MM.1S (cell line): ENCODE measurements at regions not wholly inside any gene's neighbourhood (a gene's known extent, or its start where the extent isn't known, plus 50 kb on each side); places are given as distances from the start of the nearest gene placed in this dataset.

Experiments used
- DNase-seq: peaks from one replicate; pipeline ENCODE4 v3.0.0-alpha.2; 2015
- H2AFZ ChIP-seq: fragments of 300-600 bp; sonication (generic); 2 replicates; pipeline ENCODE4 v1.6.0; 2016; ENCODE audit warnings: antibody characterized with exemption, low read length
- H3F3A ChIP-seq: fragments of 300-600 bp; sonication (generic); 2 replicates; pipeline ENCODE4 v1.6.1; 2016; ENCODE audit warnings: mild to moderate bottlenecking, antibody characterized with exemption, low read length, moderate library complexity, mixed read lengths; ENCODE audit not compliant: insufficient read depth
- H3K27ac ChIP-seq: fragments of 300-600 bp; sonication (generic); 2 replicates; pipeline ENCODE4 v1.5.1; 2016; ENCODE audit warnings: mild to moderate bottlenecking, low read length
- H3K27me3 ChIP-seq: fragments of 300-600 bp; sonication (generic); replicated peaks from 2 replicates; pipeline ENCODE4 v1.6.0; 2016; ENCODE audit warnings: low read length; ENCODE audit not compliant: insufficient read depth
- H3K36me3 ChIP-seq: fragments of 300-600 bp; sonication (generic); replicated peaks from 2 replicates; pipeline ENCODE4 v1.6.1; 2016; ENCODE audit warnings: mild to moderate bottlenecking, low read length, mixed read lengths; ENCODE audit not compliant: insufficient read depth
- H3K4me1 ChIP-seq: fragments of 300-600 bp; sonication (generic); 2 replicates; pipeline ENCODE4 v1.6.1; 2016; ENCODE audit warnings: low read length, mixed read lengths
- H3K4me2 ChIP-seq: fragments of 300-600 bp; sonication (generic); 2 replicates; pipeline ENCODE4 v1.6.0; 2016; ENCODE audit warnings: low read depth, low read length
- H3K4me3 ChIP-seq: fragments of 300-600 bp; sonication (generic); 2 replicates; pipeline ENCODE4 v1.5.1; 2016; ENCODE audit warnings: low read length, mixed read lengths
- H3K79me2 ChIP-seq: fragments of 300-600 bp; sonication (generic); 2 replicates; pipeline ENCODE4 v1.6.1; 2016; ENCODE audit warnings: mixed run types, low read length, mixed read lengths
- H3K9ac ChIP-seq: fragments of 300-600 bp; sonication (generic); 2 replicates; pipeline ENCODE4 v1.6.1; 2016; ENCODE audit warnings: low read length, mixed read lengths
- H3K9me2 ChIP-seq: fragments of 300-600 bp; sonication (generic); replicated peaks from 2 replicates; pipeline ENCODE4 v1.6.1; 2016; ENCODE audit warnings: mild to moderate bottlenecking, low read length, mixed read lengths; ENCODE audit not compliant: insufficient read depth
- H3K9me3 ChIP-seq: fragments of 300-600 bp; sonication (generic); replicated peaks from 2 replicates; pipeline ENCODE4 v1.6.1; 2016; ENCODE audit warnings: mild to moderate bottlenecking, low read length, mixed read lengths; ENCODE audit not compliant: insufficient read depth
- H4K20me1 ChIP-seq: fragments of 300-600 bp; sonication (generic); 2 replicates; pipeline ENCODE4 v1.6.1; 2016; ENCODE audit warnings: mild to moderate bottlenecking, low read length, moderate library complexity, mixed read lengths; ENCODE audit not compliant: insufficient read depth
- CTCF ChIP-seq: fragments of 300-600 bp; sonication (generic); IDR thresholded peaks from 2 replicates; pipeline ENCODE4 v1.5.1; 2016; ENCODE audit warnings: antibody characterized with exemption, low read length, mixed read lengths
- EZH2 ChIP-seq: fragments of 300-600 bp; sonication (generic); optimal IDR thresholded peaks from 2 replicates; pipeline ENCODE3; 2017; ENCODE audit warnings: low read depth, mild to moderate bottlenecking, antibody characterized with exemption, low read length, mixed read lengths
- EZH2phosphoT487 ChIP-seq: fragments of 300-600 bp; sonication (generic); IDR thresholded peaks from 2 replicates; pipeline ENCODE4 v1.6.1; 2018; ENCODE audit warnings: antibody characterized with exemption, low read length

- TF ChIP-seq EZH2phosphoT487 (no peak), CTCF (no peak), EZH2 (no peak)
- Histone ChIP-seq H3K9ac (no peak overlapping the region), H3K4me3 (no peak overlapping the region), H3F3A (no peaks in the 10 kb centered on the region), H3K79me2 (no peaks in the 10 kb centered on the region), H4K20me1 (no peaks in the 10 kb centered on the region), H3K27ac (no peak overlapping the region), H3K27me3 (no peaks in the 10 kb centered on the region), H3K9me2 (no peaks in the 10 kb centered on the region), H3K4me1 (no peaks in the 10 kb centered on the region), H2AFZ (no peak overlapping the region), H3K36me3 (no peaks in the 10 kb centered on the region), H3K4me2 (no peak overlapping the region), H3K9me3 (no peaks in the 10 kb centered on the region)
- no peak for DNase-seq
Observed at GRCh38 chr5:164224772-164225171, 719.4 kb downstream of the MAT2B start.

DNA sequence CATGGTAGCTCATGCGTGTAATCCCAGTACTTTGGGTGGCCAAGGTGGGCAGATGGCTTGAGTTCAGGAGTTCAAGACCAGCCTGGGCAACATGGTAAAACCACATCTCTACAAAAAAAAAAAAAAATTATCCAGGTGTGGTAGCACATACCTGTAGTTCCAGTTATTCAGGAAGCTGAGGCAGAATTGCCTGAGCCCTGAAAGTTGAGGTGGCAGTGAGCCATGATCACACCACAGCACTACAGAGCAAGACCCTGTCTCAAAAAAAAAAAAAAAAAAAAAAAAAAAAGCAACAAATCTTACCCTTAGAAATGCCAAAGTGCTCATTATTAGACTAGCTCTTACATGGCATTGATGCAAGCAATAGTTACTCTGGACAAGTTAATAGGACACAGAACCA is 724.9 kb downstream of the MAT2B start:
- Histone ChIP-seq H3K9me3 (no peaks in the 10 kb centered on the region), H3K79me2 (no peaks in the 10 kb centered on the region), H4K20me1 (no peaks in the 10 kb centered on the region), H3K4me1 (no peaks in the 10 kb centered on the region), H3K27me3 (no peaks in the 10 kb centered on the region), H3K9ac (no peak overlapping the region), H3K4me2 (no peak overlapping the region), H3K36me3 (no peaks in the 10 kb centered on the region), H3K4me3 (no peak overlapping the region), H3K9me2 (no peaks in the 10 kb centered on the region), H3F3A (no peaks in the 10 kb centered on the region), H2AFZ (no peak overlapping the region), H3K27ac (no peak overlapping the region)
- TF ChIP-seq EZH2phosphoT487 (no peak), EZH2 (no peak), CTCF (no peak)
- no peak for DNase-seq

DNA sequence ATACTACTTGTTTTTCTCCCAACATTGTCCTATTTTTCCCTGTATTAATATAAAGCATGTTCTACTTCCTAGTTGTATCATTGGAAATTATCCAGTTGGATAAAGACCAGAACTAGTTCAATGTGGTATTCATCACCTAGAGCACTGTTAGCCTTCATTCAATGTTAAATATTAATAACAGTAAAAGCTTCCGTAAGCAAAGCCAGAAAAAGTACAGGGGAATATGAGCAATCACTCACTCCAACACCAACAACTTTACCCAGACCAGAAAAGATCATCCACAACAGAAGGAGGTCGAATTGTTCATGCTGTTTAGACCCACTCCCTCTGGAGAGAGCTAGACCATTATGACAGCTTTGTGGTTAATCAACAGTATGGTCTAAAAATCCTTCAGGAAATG is 728.4 kb downstream of the MAT2B start:
- TF ChIP-seq EZH2 (no peak), CTCF (no peak), EZH2phosphoT487 (no peak)
- Histone ChIP-seq H3K27ac (no peak overlapping the region), H3K4me3 (no peak overlapping the region), H3K27me3 (no peaks in the 10 kb centered on the region), H3F3A (no peaks in the 10 kb centered on the region), H3K9ac (no peak overlapping the region), H2AFZ (no peak overlapping the region), H3K79me2 (no peaks in the 10 kb centered on the region), H3K4me2 (no peak overlapping the region), H3K9me3 (no peaks in the 10 kb centered on the region), H4K20me1 (no peaks in the 10 kb centered on the region), H3K36me3 (no peaks in the 10 kb centered on the region), H3K9me2 (no peaks in the 10 kb centered on the region), H3K4me1 (no peaks in the 10 kb centered on the region)
- DNase-seq: no peak

- no peaks in the 10 kb centered on the region for H3K9me3 ChIP-seq
- no peak overlapping the region for H3K4me3 ChIP-seq
- H3K9me2 ChIP-seq: no peaks in the 10 kb centered on the region
- no peaks in the 10 kb centered on the region for H3K27me3 ChIP-seq
- H2AFZ ChIP-seq: no peak overlapping the region
- H3K4me2 ChIP-seq: no peak overlapping the region
- no peak for DNase-seq
- H3K79me2 ChIP-seq: no peaks in the 10 kb centered on the region
- H3K27ac ChIP-seq: no peak overlapping the region
- no peak for TF ChIP-seq EZH2phosphoT487
- no peaks in the 10 kb centered on the region for H3F3A ChIP-seq
- H4K20me1 ChIP-seq: no peaks in the 10 kb centered on the region
- no peaks in the 10 kb centered on the region for H3K36me3 ChIP-seq
- H3K9ac ChIP-seq: no peak overlapping the region
- no peaks in the 10 kb centered on the region for H3K4me1 ChIP-seq
Observed at GRCh38 chr5:164234321-164234720, 728.9 kb downstream of the MAT2B start.
